ENCODE measurements at regions not wholly inside any gene's neighbourhood (a gene's known extent, or its start where the extent isn't known, plus 50 kb on each side); places are given as distances from the start of the nearest gene placed in this dataset.

- TF ChIP-seq CTCF (conservative IDR thresholded peaks at IDR 0.05; ENCODE audit: low read depth in 2 of 2) (no peak), REST (IDR thresholded peaks at IDR 0.05; ENCODE audit: unreplicated experiment) (no peak), CREB1 (CRISPR knock-in tag; IDR thresholded peaks at IDR 0.05; ENCODE audit: low read depth) (no peak), EZH2phosphoT487 (IDR thresholded peaks at IDR 0.05; ENCODE audit: unreplicated experiment) (no peak), POLR2AphosphoS5 (IDR thresholded peaks at IDR 0.05; ENCODE audit: low read depth) (no peak), EZH2 (IDR thresholded peaks at IDR 0.05; ENCODE audit: low read depth, unreplicated experiment) (no peak), JUNB (IDR thresholded peaks at IDR 0.05; ENCODE audit: unreplicated experiment) (no peak), STAT1 (IDR thresholded peaks at IDR 0.05; ENCODE audit: unreplicated experiment) (no peak), NANOG (IDR thresholded peaks at IDR 0.05; ENCODE audit: borderline replicate concordance) (no peak), ZNF114 (CRISPR knock-in tag; IDR thresholded peaks at IDR 0.05) (no peak), ZNF331 (CRISPR knock-in tag; IDR thresholded peaks at IDR 0.05; ENCODE audit: low read depth) (no peak), ETS1 (IDR thresholded peaks at IDR 0.05) (no peak), ZNF462 (CRISPR knock-in tag; IDR thresholded peaks at IDR 0.05) (no peak)
These were observed 55.2 kb upstream of the RNF7 start for GRCh38 chr3:141682921-141683320.

Measured in GM23338 (cell line).